PC-9 (cell line): ENCODE measurements at regions not wholly inside any gene's neighbourhood (a gene's known extent, or its start where the extent isn't known, plus 50 kb on each side); places are given as distances from the start of the nearest gene placed in this dataset.

ENCODE experiments used
- BruUV-seq: library from RNA; stranded (reverse); fragments of 400-500 nt; replicated peaks from 2 replicates; lab custom pipeline; 2021; lab: Mats Ljungman, UMichigan
- CTCF ChIA-PET: fragments of 300-600 bp; sonication (Branson Sonifier 250); formaldehyde crosslinking; loops from one replicate; lab custom pipeline; 2022; ENCODE audit warnings: antibody characterized with exemption; lab: Charles Lee
- POLR2A ChIA-PET: fragments of 300-600 bp; sonication (Branson Sonifier 250); formaldehyde crosslinking; loops from one replicate; lab custom pipeline; 2022; ENCODE audit warnings: antibody characterized with exemption; ENCODE audit not compliant: unreplicated experiment; lab: Charles Lee
- DNase-seq, 2 experiments: peaks; one replicate each; pipeline versions ENCODE4 v3.0.0 to v3.0.0-alpha.2; 2015 to 2022; ENCODE audit warnings: mixed read lengths in 1 of 2
- H2AFZ ChIP-seq: fragments of 200-600 bp; sonication (generic); 2 replicates; pipeline ENCODE4 v1.8.1; 2017; ENCODE audit warnings: antibody characterized with exemption
- H3F3A ChIP-seq: fragments of 200-600 bp; sonication (generic); 2 replicates; pipeline ENCODE4 v1.8.1; 2017; ENCODE audit warnings: antibody characterized with exemption, mild to moderate bottlenecking, low read depth; ENCODE audit not compliant: insufficient read depth
- H3K27ac ChIP-seq: fragments of 200-600 bp; sonication (generic); 2 replicates; pipeline ENCODE4 v1.6.1; 2016; ENCODE audit warnings: mixed run types
- H3K27me3 ChIP-seq: fragments of 200-600 bp; sonication (generic); 2 replicates; pipeline ENCODE4 v1.6.1; 2016; ENCODE audit warnings: low read depth, mixed run types; ENCODE audit not compliant: insufficient read depth
- H3K36me3 ChIP-seq: fragments of 200-600 bp; sonication (generic); 2 replicates; pipeline ENCODE4 v1.6.1; 2016; ENCODE audit warnings: low read depth, mixed run types
- H3K4me1 ChIP-seq: fragments of 200-600 bp; sonication (generic); replicated peaks from 2 replicates; pipeline ENCODE4 v1.6.1; 2016; ENCODE audit warnings: mixed run types; ENCODE audit not compliant: insufficient read depth
- H3K4me2 ChIP-seq: fragments of 200-600 bp; sonication (generic); 2 replicates; pipeline ENCODE4 v1.6.1; 2017; ENCODE audit warnings: mixed run types
- H3K4me3 ChIP-seq: fragments of 200-600 bp; sonication (generic); 2 replicates; pipeline ENCODE4 v1.6.1; 2016; ENCODE audit warnings: mixed run types
- H3K79me2 ChIP-seq: fragments of 200-600 bp; sonication (generic); 2 replicates; pipeline ENCODE4 v1.6.1; 2017; ENCODE audit warnings: low read depth, mixed run types
- H3K9me2 ChIP-seq: fragments of 200-600 bp; sonication (generic); 2 replicates; pipeline ENCODE4 v1.8.1; 2017; ENCODE audit warnings: mild to moderate bottlenecking; ENCODE audit not compliant: insufficient read depth
- H3K9me3 ChIP-seq: fragments of 200-600 bp; sonication (generic); 2 replicates; pipeline ENCODE4 v1.8.1; 2016; ENCODE audit warnings: low read depth; ENCODE audit not compliant: insufficient read depth
- H4K20me1 ChIP-seq: fragments of 200-600 bp; sonication (generic); 2 replicates; pipeline ENCODE4 v1.8.1; 2017; ENCODE audit not compliant: insufficient read depth
- CTCF ChIP-seq: fragments of 200-600 bp; sonication (generic); conservative IDR thresholded peaks from 2 replicates; pipeline ENCODE4 v1.6.1; 2017; ENCODE audit warnings: mixed run types, antibody characterized with exemption, mild to moderate bottlenecking, moderate library complexity
- EZH2 ChIP-seq: fragments of 200-600 bp; sonication (generic); IDR thresholded peaks from 2 replicates; pipeline ENCODE4 v1.8.0; 2017; ENCODE audit warnings: antibody characterized with exemption, low read depth
- intact Hi-C: fragments of 100-400 bp; cut with micrococcal nuclease; formaldehyde crosslinking; loops from one replicate; pipeline ENCODE4 v1.10.0; 2022; ENCODE audit not compliant: unreplicated experiment

GRCh38 chr13:62067821-62068220 is 652.2 kb upstream of the PCDH20 start:
- Histone ChIP-seq H3F3A (no peaks in the 10 kb centered on the region), H3K4me3 (no peak overlapping the region), H3K79me2 (no peaks in the 10 kb centered on the region), H3K4me2 (no peak overlapping the region), H2AFZ (no peak overlapping the region), H3K4me1 (no peaks in the 10 kb centered on the region), H3K9me3 (no peaks in the 10 kb centered on the region), H3K9me2 (no peaks in the 10 kb centered on the region), H3K27me3 (no peaks in the 10 kb centered on the region), H3K36me3 (no peaks in the 10 kb centered on the region), H3K27ac (no peak overlapping the region), H4K20me1 (no peaks in the 10 kb centered on the region; the same call in 1 of the 2 replicates)
- DNase-seq = no peak
- ChIA-PET CTCF (no interaction called here), POLR2A (no interaction called here)
- BruUV-seq = no TSS peak
- TF ChIP-seq EZH2 (no peak), CTCF (no peak)
- intact Hi-C loops = no loop called here

- intact Hi-C loops = no loop called here
- TF ChIP-seq CTCF (no peak), EZH2 (no peak)
- Histone ChIP-seq H3K9me3 (no peaks in the 10 kb centered on the region), H3K79me2 (no peaks in the 10 kb centered on the region), H3K4me2 (no peak overlapping the region), H3K4me3 (no peak overlapping the region), H3K4me1 (no peaks in the 10 kb centered on the region), H4K20me1 (no peaks in the 10 kb centered on the region), H2AFZ (no peak overlapping the region), H3K27ac (no peak overlapping the region), H3K9me2 (no peaks in the 10 kb centered on the region), H3K27me3 (no peaks in the 10 kb centered on the region), H3F3A (no peaks in the 10 kb centered on the region), H3K36me3 (no peaks in the 10 kb centered on the region)
- ChIA-PET POLR2A (no interaction called here), CTCF (no interaction called here)
- BruUV-seq = no TSS peak
- no peak for DNase-seq
Measured at GRCh38 chr13:62065016-62065415, 649.4 kb upstream of the PCDH20 start.

- Histone ChIP-seq H3K27me3 (no peaks in the 10 kb centered on the region), H3F3A (no peaks in the 10 kb centered on the region), H4K20me1 (no peaks in the 10 kb centered on the region), H3K4me2 (no peak overlapping the region), H2AFZ (no peak overlapping the region), H3K79me2 (no peaks in the 10 kb centered on the region), H3K9me3 (no peaks in the 10 kb centered on the region), H3K4me1 (no peaks in the 10 kb centered on the region), H3K4me3 (no peak overlapping the region), H3K36me3 (no peaks in the 10 kb centered on the region), H3K9me2 (no peaks in the 10 kb centered on the region), H3K27ac (no peak overlapping the region)
- TF ChIP-seq EZH2 (no peak), CTCF (no peak)
- intact Hi-C loops = no loop called here
- BruUV-seq = no TSS peak
- CTCF ChIA-PET = no interaction called here
- POLR2A ChIA-PET = no interaction called here
- no peak for DNase-seq
Measured at GRCh38 chr13:62061751-62062150, 646.1 kb upstream of the PCDH20 start.
